G401 (cell line): ENCODE measurements at regions not wholly inside any gene's neighbourhood (a gene's known extent, or its start where the extent isn't known, plus 50 kb on each side); places are given as distances from the start of the nearest gene placed in this dataset.

ENCODE experiments used
- DNase-seq: peaks from one replicate; pipeline ENCODE4 v3.0.0-alpha.2; 2015; ENCODE audit warnings: low spot score
- in situ Hi-C: cut with HindIII; loops from 2 replicates; pipeline ENCODE4 v1.10.0; 2016; ENCODE audit warnings: low sequenced_read_pairs, mixed read lengths

GRCh38 chr10:104563548-104563947 lies 77.5 kb upstream of the SORCS3 start:
- DNase-seq = no peak
- in situ Hi-C loops = no loop called here

- DNase-seq = no peak
- in situ Hi-C loops = no loop called here
Measured at GRCh38 chr10:104574427-104574826, 66.7 kb upstream of the SORCS3 start.

GRCh38 chr10:104574838-104575237 lies 66.3 kb upstream of the SORCS3 start:
- DNase-seq = no peak
- in situ Hi-C loops = no loop called here

- in situ Hi-C loops = no loop called here
- no peak for DNase-seq
Measured at GRCh38 chr10:104576611-104577010, 64.5 kb upstream of the SORCS3 start.

GRCh38 chr10:104577163-104577562 lies 63.9 kb upstream of the SORCS3 start:
- no peak for DNase-seq
- in situ Hi-C loops = no loop called here

GRCh38 chr10:104577861-104578521 lies 63.1 kb upstream of the SORCS3 start:
- in situ Hi-C loops = no loop called here
- DNase-seq = no peak

GRCh38 chr10:104578671-104579070 lies 62.4 kb upstream of the SORCS3 start:
- no peak for DNase-seq
- in situ Hi-C loops = no loop called here

- in situ Hi-C loops = no loop called here
- DNase-seq = no peak
Measured at GRCh38 chr10:104579136-104579535, 62.0 kb upstream of the SORCS3 start.

GRCh38 chr10:104580321-104580720 lies 60.8 kb upstream of the SORCS3 start:
- in situ Hi-C loops = no loop called here
- peak; percentile 5 for DNase-seq

- in situ Hi-C loops = no loop called here
- peak; percentile 71 for DNase-seq
Measured at GRCh38 chr10:104580774-104581675, 60.1 kb upstream of the SORCS3 start.

- DNase-seq = no peak
- in situ Hi-C loops = no loop called here
Measured at GRCh38 chr10:104581884-104582601, 59.0 kb upstream of the SORCS3 start.

GRCh38 chr10:104582602-104582951 lies 58.5 kb upstream of the SORCS3 start:
- no peak for DNase-seq
- in situ Hi-C loops = no loop called here

GRCh38 chr10:104582966-104583365 lies 58.1 kb upstream of the SORCS3 start:
- DNase-seq = no peak
- in situ Hi-C loops = no loop called here

- in situ Hi-C loops = no loop called here
- DNase-seq = no peak
Measured at GRCh38 chr10:104584541-104584940, 56.5 kb upstream of the SORCS3 start.

GRCh38 chr10:104587751-104588150 lies 53.3 kb upstream of the SORCS3 start:
- in situ Hi-C loops = no loop called here
- DNase-seq = no peak

- DNase-seq = no peak
- in situ Hi-C loops = no loop called here
Measured at GRCh38 chr10:104589431-104589830, 51.7 kb upstream of the SORCS3 start.

GRCh38 chr10:104589871-104590270 lies 51.2 kb upstream of the SORCS3 start:
- no peak for DNase-seq
- in situ Hi-C loops = no loop called here
